ENCODE measurements at regions not wholly inside any gene's neighbourhood (a gene's known extent, or its start where the extent isn't known, plus 50 kb on each side); places are given as distances from the start of the nearest gene placed in this dataset.

- intact Hi-C loops (cut with DNase I; ENCODE audit: low total_unique reads): no loop called here
- TF ChIP-seq POLR2A (IDR thresholded peaks at IDR 0.05) (no peak), CTCF (IDR thresholded peaks at IDR 0.05 in 4 of 5, conservative IDR thresholded peaks at IDR 0.05 in 1 of 5) (no peak)
- Histone ChIP-seq H3K36me3 (no peaks in the 10 kb centered on the region), H3K4me1 (no peaks in the 10 kb centered on the region), H3K27ac (no peak overlapping the region), H3K4me3 (no peak overlapping the region), H3K27me3 (no peaks in the 10 kb centered on the region), H3K9me3 (no peaks in the 10 kb centered on the region)
- ATAC-seq: no peak
- DNase-seq: no peak
- in situ Hi-C loops (cut with MboI; ENCODE audit: low sequenced_read_pairs in 4 of 4): loop anchor here (5.0 to 10.0 kb wide), 2 partner anchors 145 to 147 kb away; no protein-coding TSS in a partner anchor
Observed at GRCh38 chrX:109859651-109860050, 126.6 kb upstream of the ACSL4 start.

DNA sequence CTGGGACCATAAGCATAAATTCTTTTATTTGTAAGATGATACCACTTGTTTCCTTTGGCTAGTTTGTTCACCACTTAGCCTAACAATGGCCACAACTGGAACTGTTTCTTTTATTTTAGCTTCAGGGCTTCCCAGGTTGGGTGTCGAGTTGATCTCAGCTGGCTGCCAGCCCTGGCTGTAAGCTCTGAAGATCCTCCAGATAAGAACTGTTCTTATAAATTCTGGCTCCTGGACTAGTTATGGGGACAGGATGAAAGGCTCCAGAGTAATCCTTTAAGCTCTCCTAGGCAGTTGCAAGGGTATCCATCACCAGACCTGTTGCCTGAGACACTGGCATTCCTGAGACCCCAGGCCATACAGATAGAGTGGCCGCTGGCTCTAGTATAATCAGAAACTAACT lies 129.4 kb upstream of the ACSL4 start:
- no peak overlapping the region for H3K4me3 ChIP-seq
- H3K27ac ChIP-seq: no peak overlapping the region
- no peaks in the 10 kb centered on the region for H3K4me1 ChIP-seq
- no peak for ATAC-seq
- H3K36me3 ChIP-seq: no peaks in the 10 kb centered on the region
- no peaks in the 10 kb centered on the region for H3K9me3 ChIP-seq
- TF ChIP-seq POLR2A (IDR thresholded peaks at IDR 0.05) (no peak), CTCF (IDR thresholded peaks at IDR 0.05 in 4 of 5, conservative IDR thresholded peaks at IDR 0.05 in 1 of 5) (no peak)
- in situ Hi-C loops (cut with MboI; ENCODE audit: low sequenced_read_pairs in 4 of 4): no loop called here
- H3K27me3 ChIP-seq: no peaks in the 10 kb centered on the region
- intact Hi-C loops (cut with DNase I; ENCODE audit: low total_unique reads): no loop called here
- no peak for DNase-seq

- in situ Hi-C loops (cut with MboI; ENCODE audit: low sequenced_read_pairs in 4 of 4): no loop called here
- intact Hi-C loops (cut with DNase I; ENCODE audit: low total_unique reads): no loop called here
- no peak overlapping the region for H3K4me3 ChIP-seq
- ATAC-seq (no peak), DNase-seq (no peak)
- no peaks in the 10 kb centered on the region for H3K4me1 ChIP-seq
- H3K27ac ChIP-seq: no peak overlapping the region
- H3K36me3 ChIP-seq: no peaks in the 10 kb centered on the region
- H3K9me3 ChIP-seq: no peaks in the 10 kb centered on the region
- H3K27me3 ChIP-seq: no peaks in the 10 kb centered on the region
- no peak for TF ChIP-seq POLR2A (IDR thresholded peaks at IDR 0.05)
- TF ChIP-seq CTCF (IDR thresholded peaks at IDR 0.05 in 4 of 5, conservative IDR thresholded peaks at IDR 0.05 in 1 of 5): no peak
Observed at GRCh38 chrX:109863811-109864210, 130.8 kb upstream of the ACSL4 start.

DNA sequence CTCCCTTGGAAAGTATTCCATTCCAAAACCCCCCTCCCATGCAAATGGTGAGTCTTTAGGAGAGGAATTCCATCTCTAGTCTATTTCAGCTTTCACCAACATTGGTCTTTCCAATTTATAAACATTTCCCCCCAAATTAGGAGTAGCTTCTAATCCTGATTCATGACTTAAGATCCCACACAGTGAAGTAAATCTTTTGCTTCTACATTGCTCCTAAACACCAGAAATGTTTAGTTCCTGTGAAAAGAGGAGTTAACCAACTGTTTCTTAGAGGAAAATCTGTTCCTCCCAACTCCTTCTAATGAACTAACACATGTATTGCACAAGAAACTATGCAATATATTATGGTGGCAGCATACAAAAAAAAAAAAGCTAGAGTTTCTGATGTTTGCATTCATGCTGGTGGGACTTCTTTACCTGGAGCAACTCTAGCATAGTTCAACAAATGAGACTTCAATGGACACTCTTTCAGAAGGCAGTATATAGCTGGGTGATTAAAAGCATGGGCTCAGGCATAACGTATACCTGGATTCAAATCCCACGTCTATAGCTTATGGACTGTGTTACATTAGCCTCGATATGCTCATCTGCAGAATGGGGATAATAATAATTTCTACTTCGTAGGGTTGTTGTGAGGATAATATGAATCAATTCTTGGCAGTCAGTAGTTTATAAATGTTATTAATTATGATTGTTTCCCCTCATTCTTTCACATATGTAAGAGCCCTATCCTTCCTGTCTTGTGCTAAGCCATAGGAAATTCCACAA lies 131.6 kb upstream of the TMEM164 start:
- no peak overlapping the region for H3K4me3 ChIP-seq
- no peaks in the 10 kb centered on the region for H3K9me3 ChIP-seq
- intact Hi-C loops (cut with DNase I; ENCODE audit: low total_unique reads) (no loop called here), in situ Hi-C loops (cut with MboI; ENCODE audit: low sequenced_read_pairs in 4 of 4) (no loop called here)
- DNase-seq: no peak
- TF ChIP-seq CTCF (IDR thresholded peaks at IDR 0.05 in 4 of 5, conservative IDR thresholded peaks at IDR 0.05 in 1 of 5) (no peak), POLR2A (IDR thresholded peaks at IDR 0.05) (no peak)
- no peaks in the 10 kb centered on the region for H3K4me1 ChIP-seq
- H3K36me3 ChIP-seq: no peaks in the 10 kb centered on the region
- no peaks in the 10 kb centered on the region for H3K27me3 ChIP-seq
- no peak overlapping the region for H3K27ac ChIP-seq
- no peak for ATAC-seq
